ENCODE measurements at regions not wholly inside any gene's neighbourhood (a gene's known extent, or its start where the extent isn't known, plus 50 kb on each side); places are given as distances from the start of the nearest gene placed in this dataset.

DNA sequence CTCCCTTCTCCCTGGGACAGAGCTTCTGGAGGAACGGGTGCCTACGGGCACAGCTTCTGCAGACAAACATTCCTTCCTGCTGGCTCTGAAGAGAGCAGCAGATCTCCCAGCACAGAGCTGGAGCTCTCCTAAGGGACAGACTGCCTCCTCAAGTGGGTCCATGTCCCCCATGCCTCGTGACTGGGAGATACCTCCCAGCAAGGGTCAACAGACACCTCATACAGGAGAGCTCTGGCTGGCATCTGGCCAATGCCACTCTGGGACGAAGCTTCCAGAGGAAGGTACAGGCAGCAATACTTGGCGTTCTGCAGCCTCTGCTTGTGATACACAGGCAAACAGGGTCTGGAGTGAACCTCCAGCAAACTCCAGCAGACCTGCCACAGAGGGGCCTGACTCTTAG lies 227.9 kb downstream of the SPATA31D1 start:
- no peak for DNase-seq (ENCODE audit: low spot score)

- no peak for DNase-seq (ENCODE audit: low spot score)
Observed at GRCh38 chr9:82223442-82223841, 234.9 kb downstream of the SPATA31D1 start.

GRCh38 chr9:82231411-82231810 lies 242.8 kb downstream of the SPATA31D1 start:
- DNase-seq (ENCODE audit: low spot score), result no peak

- no peak for DNase-seq (ENCODE audit: low spot score)
Observed at GRCh38 chr9:82234160-82234943, 245.8 kb downstream of the SPATA31D1 start.

GRCh38 chr9:82242285-82242963 lies 253.9 kb downstream of the SPATA31D1 start:
- DNase-seq (ENCODE audit: low spot score), result no peak

DNA sequence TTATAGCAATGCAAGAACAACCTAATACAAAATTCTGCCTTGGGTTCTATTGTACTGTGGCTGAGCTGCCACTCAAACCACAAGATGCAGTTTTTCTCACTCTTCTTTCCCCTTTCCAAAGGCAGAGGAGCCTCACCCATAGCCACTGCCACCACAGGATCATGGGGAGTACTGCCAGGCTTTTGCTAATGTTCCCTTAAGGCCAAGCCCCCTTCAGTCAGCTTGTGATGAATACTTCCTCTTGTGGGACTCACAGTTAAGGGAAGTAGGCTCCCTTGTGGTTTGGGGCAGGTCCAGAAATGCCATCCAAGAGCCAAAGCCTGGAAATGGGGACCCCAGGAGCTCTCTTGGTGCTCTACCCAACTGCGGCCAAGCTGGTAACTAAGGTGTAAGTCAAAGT lies 258.7 kb downstream of the SPATA31D1 start:
- DNase-seq (ENCODE audit: low spot score), result no peak

GRCh38 chr9:82252116-82252515 lies 263.5 kb downstream of the SPATA31D1 start:
- DNase-seq (ENCODE audit: low spot score), result no peak

GRCh38 chr9:82254646-82255367 lies 266.2 kb downstream of the SPATA31D1 start:
- DNase-seq (ENCODE audit: low spot score), result no peak

DNA sequence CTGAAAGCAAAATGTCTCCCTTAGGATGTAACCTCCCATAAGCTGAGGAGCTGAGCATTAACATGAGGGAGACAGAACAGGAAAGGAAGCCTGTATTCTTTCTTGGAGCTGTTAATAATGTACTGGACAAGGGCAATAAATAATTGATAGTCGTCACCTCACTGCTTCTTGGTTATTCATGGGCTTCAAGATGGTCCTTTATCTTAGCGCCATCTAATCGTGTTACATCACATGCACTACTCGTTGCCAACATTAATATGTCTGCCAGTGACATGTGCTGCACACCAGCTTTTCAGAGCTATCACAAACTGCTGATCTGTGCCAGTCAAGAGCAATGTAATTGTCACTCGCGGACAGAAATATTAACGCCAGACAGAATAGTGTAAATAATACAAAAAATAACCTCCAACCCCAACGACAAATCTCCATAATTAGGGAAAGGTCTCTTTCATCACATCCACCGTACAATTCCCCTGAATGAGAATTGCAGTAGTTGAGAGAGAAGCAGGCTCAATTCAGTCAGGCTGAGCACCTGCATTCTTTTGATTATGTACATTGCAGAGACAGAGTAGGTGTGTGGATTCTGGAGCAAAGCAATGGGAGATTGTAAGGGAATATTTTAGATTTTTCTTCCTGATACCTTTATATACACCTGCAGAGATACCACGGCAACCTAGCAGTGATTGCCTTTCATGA lies 267.1 kb downstream of the SPATA31D1 start:
- DNase-seq (ENCODE audit: low spot score), result no peak

DNA sequence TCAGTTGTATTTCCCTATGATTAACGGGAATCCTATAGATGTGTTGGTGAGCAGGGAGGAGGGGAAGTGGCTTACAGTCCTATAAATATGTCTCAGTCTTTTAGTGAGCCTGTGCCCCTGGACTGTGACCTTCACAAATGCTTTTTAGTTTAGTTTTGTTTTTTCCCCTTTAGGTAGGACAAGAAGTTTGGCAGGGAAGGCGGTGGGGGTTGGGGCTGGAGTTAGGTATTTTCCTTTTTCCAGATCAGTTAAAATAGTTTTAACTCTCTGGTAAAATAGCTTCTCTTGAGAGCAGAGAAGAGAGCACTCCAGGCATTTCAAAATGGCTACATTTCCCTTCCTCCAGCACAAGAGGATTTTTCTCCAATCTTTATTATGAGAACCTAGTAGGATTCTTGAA lies 272.1 kb downstream of the SPATA31D1 start:
- no peak for DNase-seq (ENCODE audit: low spot score)

GRCh38 chr9:82263619-82264018 lies 275.0 kb downstream of the SPATA31D1 start:
- no peak for DNase-seq (ENCODE audit: low spot score)

GRCh38 chr9:82271106-82271561 lies 282.6 kb downstream of the SPATA31D1 start:
- DNase-seq (ENCODE audit: low spot score), result no peak

- no peak for DNase-seq (ENCODE audit: low spot score)
Observed at GRCh38 chr9:82273121-82273520, 284.5 kb downstream of the SPATA31D1 start.

GRCh38 chr9:82275258-82275927 lies 286.8 kb downstream of the SPATA31D1 start:
- DNase-seq (ENCODE audit: low spot score), result no peak

DNA sequence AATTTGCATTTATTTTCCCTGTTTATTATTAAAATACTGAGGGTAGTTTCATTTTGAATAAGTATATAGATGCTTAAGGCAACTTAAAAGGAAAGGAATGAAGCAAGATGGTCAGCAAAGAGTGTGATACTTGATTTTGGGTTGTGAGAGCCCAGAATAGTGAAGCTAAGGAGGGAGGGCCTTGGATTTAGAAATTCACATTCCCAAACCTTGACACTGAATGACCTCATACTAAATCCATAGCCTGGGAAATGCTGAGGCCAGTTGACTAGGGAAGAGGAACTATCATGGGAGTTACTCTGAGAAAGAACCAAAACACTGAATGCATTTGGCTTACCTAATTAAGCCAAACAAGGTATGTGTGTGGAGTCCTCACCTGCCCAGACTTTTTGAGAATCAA lies 292.5 kb downstream of the SPATA31D1 start:
- no peak for DNase-seq (ENCODE audit: low spot score)

DNA sequence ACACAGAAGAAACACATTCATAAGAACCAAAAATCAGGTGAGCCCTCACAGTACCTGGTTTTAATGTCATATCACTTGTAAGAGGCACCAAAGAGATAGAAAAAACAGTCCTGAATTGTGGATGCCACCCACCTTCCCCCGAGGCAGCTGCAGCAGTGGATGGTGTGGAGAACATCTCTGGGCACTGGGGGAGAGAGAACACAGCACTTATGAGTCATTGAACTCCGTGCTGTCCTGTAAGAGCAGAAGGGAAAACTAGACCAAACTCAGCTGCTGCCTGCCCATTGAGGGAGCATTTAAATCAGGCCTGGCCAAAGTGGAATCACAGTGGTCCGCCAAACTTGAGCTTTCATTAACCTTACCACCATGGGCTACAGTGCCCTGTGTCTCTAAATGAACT lies 296.2 kb downstream of the SPATA31D1 start:
- no peak for DNase-seq (ENCODE audit: low spot score)

DNA sequence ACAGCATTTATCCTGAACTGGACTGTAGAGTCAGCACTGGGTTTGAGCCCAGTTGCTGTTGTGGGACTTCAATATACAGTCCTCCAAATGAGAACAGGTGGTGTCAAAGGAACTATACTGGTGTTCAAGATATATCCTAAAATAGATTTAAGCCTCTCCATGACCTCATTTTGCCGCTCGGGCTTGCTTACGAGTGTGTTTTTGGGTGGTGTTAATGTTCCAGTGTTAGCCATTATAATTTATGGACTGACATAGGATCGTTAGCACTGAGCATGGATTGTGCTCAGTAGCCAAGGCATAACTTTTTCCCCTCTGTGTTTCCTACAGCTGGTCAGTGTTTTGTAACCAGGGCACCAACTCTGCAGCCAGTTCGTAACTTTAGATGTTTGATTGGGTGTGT lies 306.6 kb downstream of the SPATA31D1 start:
- DNase-seq (ENCODE audit: low spot score), result no peak

DNA sequence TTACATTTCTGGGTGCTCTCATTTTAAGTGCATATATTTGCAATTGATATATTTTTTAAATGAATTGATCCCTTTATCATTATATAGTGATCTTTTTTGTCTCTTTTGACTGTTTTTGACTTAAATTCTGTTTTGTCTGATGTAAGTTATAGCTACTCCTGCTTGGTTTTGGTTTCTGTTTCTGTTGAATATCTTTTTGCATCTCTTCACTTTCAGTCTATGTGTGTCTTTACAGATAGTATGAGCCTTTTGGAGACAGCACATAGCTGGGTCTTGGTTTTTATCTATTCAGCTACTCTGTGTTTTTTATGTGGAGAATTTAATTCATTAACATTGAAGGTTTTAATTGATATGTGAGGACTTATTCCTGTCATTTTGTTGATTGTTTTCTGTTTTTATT lies 311.3 kb downstream of the SPATA31D1 start:
- DNase-seq (ENCODE audit: low spot score), result no peak

- no peak for DNase-seq (ENCODE audit: low spot score)
Observed at GRCh38 chr9:82302968-82303655, 314.5 kb downstream of the SPATA31D1 start.

DNA sequence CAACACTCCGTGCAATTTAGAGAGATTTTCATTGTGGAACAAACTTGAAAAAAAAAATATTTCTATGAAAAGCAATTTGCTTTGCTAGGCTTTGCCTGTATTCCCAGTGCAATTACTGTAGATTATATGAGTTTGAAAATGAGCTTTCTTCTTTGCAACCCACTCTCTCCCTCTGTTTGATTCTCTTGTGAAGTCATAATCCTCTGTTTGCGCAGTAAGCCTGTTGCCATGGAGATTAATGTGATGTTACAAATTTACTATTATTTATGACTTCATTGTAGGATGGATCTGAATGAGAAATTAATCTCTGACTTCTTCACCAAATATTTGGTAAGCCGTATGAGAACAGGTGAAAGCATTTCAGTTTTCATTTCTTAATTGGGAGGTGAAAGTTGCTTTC lies 320.3 kb downstream of the SPATA31D1 start:
- DNase-seq (ENCODE audit: low spot score), result no peak

DNA sequence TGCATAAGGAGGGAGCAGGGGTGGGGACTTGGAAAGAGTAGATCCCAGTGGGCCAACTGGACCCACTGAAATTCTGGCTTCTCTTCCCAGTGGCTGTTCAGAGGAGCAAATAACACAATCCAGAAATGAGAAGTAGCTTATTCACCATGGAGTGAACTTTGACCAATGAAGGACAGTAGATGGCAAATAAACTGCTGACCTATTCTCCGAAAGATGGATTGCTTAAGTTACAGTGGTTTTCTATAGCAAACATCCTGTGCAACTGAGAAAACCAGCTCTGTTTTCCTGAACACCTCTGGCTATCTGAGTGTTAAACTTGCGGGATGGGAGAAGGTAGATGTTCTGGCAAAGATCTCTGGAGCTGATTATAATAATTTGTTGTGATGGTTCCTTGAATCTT lies 325.1 kb downstream of the SPATA31D1 start:
- DNase-seq (ENCODE audit: low spot score), result no peak

All from iPS-NIHi11 (cell line).